ENCODE measurements at regions not wholly inside any gene's neighbourhood (a gene's known extent, or its start where the extent isn't known, plus 50 kb on each side); places are given as distances from the start of the nearest gene placed in this dataset.

DNA sequence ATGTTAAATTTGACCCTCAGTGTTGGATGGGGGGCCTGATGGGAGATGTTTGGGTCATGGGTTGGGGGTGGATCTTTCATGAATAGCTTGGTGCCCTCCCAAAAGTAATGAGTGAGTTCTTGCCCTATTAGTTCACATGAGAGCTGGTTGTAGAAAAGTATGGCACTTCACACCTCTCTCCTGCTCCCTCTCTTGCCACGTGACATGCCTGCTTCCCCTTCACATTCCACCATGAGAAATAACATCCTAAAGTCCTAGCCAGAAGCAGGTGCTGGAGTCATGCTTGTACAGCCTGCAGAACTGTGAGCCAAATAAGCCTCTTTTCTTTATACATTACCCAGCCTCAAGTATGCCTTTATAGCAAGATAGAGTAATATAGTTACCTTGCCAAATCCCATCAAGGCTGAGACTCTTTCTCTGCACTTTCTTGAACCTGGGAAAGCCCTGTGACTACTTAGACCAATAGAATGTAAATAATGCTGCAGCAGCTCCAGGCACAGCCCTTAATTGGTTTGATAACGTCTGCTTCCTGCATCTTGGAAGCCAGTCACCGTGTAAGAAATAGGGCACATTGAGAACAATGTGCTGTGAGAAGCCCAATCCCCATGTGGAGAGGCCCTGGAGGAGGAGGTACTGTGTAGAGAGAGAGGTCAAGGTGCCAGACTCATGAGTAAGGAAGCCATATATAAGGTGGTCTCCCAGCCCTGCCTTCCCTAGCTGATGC is 88.0 kb upstream of the NAMPT start:
- TF ChIP-seq, protein P1, sequence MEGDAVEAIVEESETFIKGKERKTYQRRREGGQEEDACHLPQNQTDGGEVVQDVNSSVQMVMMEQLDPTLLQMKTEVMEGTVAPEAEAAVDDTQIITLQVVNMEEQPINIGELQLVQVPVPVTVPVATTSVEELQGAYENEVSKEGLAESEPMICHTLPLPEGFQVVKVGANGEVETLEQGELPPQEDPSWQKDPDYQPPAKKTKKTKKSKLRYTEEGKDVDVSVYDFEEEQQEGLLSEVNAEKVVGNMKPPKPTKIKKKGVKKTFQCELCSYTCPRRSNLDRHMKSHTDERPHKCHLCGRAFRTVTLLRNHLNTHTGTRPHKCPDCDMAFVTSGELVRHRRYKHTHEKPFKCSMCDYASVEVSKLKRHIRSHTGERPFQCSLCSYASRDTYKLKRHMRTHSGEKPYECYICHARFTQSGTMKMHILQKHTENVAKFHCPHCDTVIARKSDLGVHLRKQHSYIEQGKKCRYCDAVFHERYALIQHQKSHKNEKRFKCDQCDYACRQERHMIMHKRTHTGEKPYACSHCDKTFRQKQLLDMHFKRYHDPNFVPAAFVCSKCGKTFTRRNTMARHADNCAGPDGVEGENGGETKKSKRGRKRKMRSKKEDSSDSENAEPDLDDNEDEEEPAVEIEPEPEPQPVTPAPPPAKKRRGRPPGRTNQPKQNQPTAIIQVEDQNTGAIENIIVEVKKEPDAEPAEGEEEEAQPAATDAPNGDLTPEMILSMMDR (IDR thresholded peaks at IDR 0.05), result no peak
- TF ChIP-seq POLR2A (IDR thresholded peaks at IDR 0.05) (no peak), EP300 (IDR thresholded peaks at IDR 0.05; ENCODE audit: low read depth) (no peak), POLR2AphosphoS5 (IDR thresholded peaks at IDR 0.05) (no peak)
